ENCODE measurements at regions not wholly inside any gene's neighbourhood (a gene's known extent, or its start where the extent isn't known, plus 50 kb on each side); places are given as distances from the start of the nearest gene placed in this dataset.

GRCh38 chr11:112722148-112722547, 239.1 kb upstream of the NCAM1 start:
- Histone ChIP-seq H3K4me1 (ENCODE audit: control insufficient read depth, extremely low read depth, insufficient read depth, low read length) (no peaks in the 10 kb centered on the region), H3K36me3 (ENCODE audit: control insufficient read depth in 2 of 2, extremely low read depth in 1 of 2, insufficient read depth in 2 of 2, low read length in 2 of 2) (no peaks in the 10 kb centered on the region), H3K4me3 (replicated peaks in 1 of 3; ENCODE audit: insufficient read depth in 1 of 3, low read depth in 1 of 3, low read length in 3 of 3) (no peak overlapping the region), H3K9ac (replicated peaks; ENCODE audit: extremely low read depth, insufficient read depth, low read length) (no peak overlapping the region), H2AFZ (ENCODE audit: low read depth, low read length) (no peak overlapping the region), H4K20me1 (replicated peaks; ENCODE audit: control insufficient read depth, extremely low read depth, insufficient read depth, low read length) (no peaks in the 10 kb centered on the region), H3K4me2 (ENCODE audit: insufficient read depth, low read length) (no peak overlapping the region), H3K9me1 (replicated peaks; ENCODE audit: control insufficient read depth, extremely low read depth, insufficient read depth, low read length) (no peaks in the 10 kb centered on the region), H3K27me3 (ENCODE audit: control insufficient read depth in 2 of 2, insufficient read depth in 2 of 2, low read length in 2 of 2) (no peaks in the 10 kb centered on the region), H3K27ac (ENCODE audit: insufficient read depth, low read depth, low read length) (no peak overlapping the region), H3K9me3 (replicated peaks; ENCODE audit: control insufficient read depth, insufficient read depth, low read length) (peaks cover under 1% of the 10 kb centered on the region), H3K79me2 (ENCODE audit: control insufficient read depth, insufficient read depth, low read length) (no peaks in the 10 kb centered on the region)
- no peak for DNase-seq (ENCODE audit: low read depth, low spot score)
- dilution Hi-C loops (cut with MboI; ENCODE audit: extremely low pct_ligation_motif_present, low sequenced_read_pairs) (no loop called here), intact Hi-C loops (cut with micrococcal nuclease) (no loop called here)
- no peak for FAIRE-seq
- TF ChIP-seq POLR2A (IDR thresholded peaks at IDR 0.05; ENCODE audit: low read depth, low read length) (no peak), POLR2AphosphoS5 (IDR thresholded peaks at IDR 0.05; ENCODE audit: insufficient read depth, low read depth, low read length) (no peak), MAX (IDR thresholded peaks at IDR 0.05; ENCODE audit: insufficient read depth, insufficient read length) (no peak), MYC (IDR thresholded peaks at IDR 0.05; ENCODE audit: low read depth, low read length) (no peak), JUN (IDR thresholded peaks at IDR 0.05; ENCODE audit: borderline replicate concordance, insufficient read depth, insufficient read length, low read depth) (no peak), GATA2 (IDR thresholded peaks at IDR 0.05; ENCODE audit: insufficient read depth, insufficient read length, low read depth, low read length) (no peak), CTCF (IDR thresholded peaks at IDR 0.05; ENCODE audit: extremely low read depth in 1 of 2, insufficient read depth in 1 of 2, low read depth in 1 of 2, low read length in 2 of 2) (no peak), EZH2 (IDR thresholded peaks at IDR 0.05; ENCODE audit: borderline replicate concordance, low read depth, low read length, severe bottlenecking) (no peak), FOS (IDR thresholded peaks at IDR 0.05; ENCODE audit: borderline replicate concordance, insufficient read depth, low read length) (no peak)
- ChIA-PET CTCF (no interaction called here), POLR2A (no interaction called here)
- no TSS peak for BruUV-seq (replicated peaks)
